ENCODE measurements at regions not wholly inside any gene's neighbourhood (a gene's known extent, or its start where the extent isn't known, plus 50 kb on each side); places are given as distances from the start of the nearest gene placed in this dataset.

DNA sequence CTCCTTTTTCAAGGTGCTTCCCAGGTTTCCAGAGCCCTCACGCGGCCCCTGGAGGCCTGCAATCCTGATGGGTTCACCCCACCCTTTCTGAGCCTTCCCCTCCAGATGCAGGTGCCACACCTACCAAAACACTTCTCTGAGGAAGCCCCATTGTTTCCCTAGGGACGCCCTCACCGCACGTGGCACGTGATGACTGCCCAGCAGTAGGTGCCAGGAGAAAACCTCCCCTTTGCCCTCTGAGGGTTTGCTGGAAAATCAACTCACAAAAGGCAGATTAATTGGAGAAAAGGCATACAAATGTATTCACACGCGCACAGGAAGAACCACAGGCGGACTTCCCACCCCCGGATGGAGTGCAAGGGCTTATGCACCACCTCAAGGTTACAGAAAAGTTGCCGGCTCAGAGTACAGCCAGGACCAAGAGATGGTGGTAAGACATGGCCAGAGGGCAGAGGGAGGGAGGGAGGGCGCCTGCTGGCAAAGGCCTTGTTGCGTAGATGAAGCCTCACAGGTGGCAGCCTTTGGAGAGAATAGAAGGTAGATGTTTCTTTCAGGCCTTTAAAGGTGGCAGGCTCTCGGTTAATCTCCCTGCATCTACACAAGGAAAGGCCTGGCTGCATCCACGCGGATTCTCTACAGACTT is 269.4 kb upstream of the RAB6C start:
- intact Hi-C loops (cut with DNase I) = no loop called here
- Histone ChIP-seq H3K9me3 (no peaks in the 10 kb centered on the region), H3K27me3 (no peaks in the 10 kb centered on the region), H3K4me1 (no peaks in the 10 kb centered on the region), H3K36me3 (no peaks in the 10 kb centered on the region), H3K4me3 (no peak overlapping the region), H3K27ac (no peak overlapping the region)
- DNase-seq = no peak
- ATAC-seq = no peak
- TF ChIP-seq, protein P1, sequence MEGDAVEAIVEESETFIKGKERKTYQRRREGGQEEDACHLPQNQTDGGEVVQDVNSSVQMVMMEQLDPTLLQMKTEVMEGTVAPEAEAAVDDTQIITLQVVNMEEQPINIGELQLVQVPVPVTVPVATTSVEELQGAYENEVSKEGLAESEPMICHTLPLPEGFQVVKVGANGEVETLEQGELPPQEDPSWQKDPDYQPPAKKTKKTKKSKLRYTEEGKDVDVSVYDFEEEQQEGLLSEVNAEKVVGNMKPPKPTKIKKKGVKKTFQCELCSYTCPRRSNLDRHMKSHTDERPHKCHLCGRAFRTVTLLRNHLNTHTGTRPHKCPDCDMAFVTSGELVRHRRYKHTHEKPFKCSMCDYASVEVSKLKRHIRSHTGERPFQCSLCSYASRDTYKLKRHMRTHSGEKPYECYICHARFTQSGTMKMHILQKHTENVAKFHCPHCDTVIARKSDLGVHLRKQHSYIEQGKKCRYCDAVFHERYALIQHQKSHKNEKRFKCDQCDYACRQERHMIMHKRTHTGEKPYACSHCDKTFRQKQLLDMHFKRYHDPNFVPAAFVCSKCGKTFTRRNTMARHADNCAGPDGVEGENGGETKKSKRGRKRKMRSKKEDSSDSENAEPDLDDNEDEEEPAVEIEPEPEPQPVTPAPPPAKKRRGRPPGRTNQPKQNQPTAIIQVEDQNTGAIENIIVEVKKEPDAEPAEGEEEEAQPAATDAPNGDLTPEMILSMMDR (IDR thresholded peaks at IDR 0.05) = no peak

DNA sequence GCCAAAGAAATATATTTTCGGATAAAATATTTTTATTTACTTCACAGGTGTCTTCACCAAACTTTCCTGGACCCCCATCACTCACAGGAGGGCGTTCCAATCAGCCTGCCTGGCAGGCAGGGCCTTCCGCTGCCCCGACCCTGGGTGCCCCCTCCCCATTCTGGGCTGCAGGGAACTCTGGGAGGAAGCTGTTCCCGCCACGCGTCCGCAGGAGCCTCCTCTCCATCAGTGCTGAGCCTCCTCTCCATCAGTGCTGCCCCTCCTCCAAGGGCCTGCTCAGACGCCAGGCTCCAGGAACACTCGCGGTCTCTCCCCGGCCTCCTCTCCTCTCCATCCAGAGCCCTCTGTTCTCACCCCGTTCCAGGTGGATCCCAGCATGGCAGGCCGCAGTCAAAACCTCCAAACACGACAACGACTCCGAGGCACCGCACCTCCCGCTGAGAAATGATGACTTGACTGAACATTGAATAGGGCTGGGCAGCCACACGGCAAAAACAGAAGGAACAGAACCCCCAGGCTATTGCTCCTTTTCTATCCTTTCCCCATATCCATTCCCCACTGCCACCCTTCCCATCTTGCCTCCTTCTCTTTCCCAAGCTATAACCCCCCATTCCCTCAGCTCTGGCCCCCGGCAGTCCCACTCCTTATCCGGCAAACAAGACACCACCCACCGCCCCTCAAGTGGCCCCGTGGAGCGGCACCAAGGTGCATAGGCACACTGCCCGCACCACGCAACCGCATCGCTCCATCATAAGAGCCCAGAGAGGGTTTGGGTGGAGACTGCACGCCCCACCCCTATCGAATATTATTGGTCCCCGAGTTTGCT is 268.6 kb upstream of the RAB6C start:
- H3K27me3 ChIP-seq = no peaks in the 10 kb centered on the region
- intact Hi-C loops (cut with DNase I) = no loop called here
- no peak overlapping the region for H3K27ac ChIP-seq
- H3K36me3 ChIP-seq = no peaks in the 10 kb centered on the region
- no peaks in the 10 kb centered on the region for H3K4me1 ChIP-seq
- DNase-seq = no peak
- H3K4me3 ChIP-seq = no peak overlapping the region
- TF ChIP-seq, protein P1 (IDR thresholded peaks at IDR 0.05) = no peak
- no peaks in the 10 kb centered on the region for H3K9me3 ChIP-seq
- ATAC-seq = no peak

DNA sequence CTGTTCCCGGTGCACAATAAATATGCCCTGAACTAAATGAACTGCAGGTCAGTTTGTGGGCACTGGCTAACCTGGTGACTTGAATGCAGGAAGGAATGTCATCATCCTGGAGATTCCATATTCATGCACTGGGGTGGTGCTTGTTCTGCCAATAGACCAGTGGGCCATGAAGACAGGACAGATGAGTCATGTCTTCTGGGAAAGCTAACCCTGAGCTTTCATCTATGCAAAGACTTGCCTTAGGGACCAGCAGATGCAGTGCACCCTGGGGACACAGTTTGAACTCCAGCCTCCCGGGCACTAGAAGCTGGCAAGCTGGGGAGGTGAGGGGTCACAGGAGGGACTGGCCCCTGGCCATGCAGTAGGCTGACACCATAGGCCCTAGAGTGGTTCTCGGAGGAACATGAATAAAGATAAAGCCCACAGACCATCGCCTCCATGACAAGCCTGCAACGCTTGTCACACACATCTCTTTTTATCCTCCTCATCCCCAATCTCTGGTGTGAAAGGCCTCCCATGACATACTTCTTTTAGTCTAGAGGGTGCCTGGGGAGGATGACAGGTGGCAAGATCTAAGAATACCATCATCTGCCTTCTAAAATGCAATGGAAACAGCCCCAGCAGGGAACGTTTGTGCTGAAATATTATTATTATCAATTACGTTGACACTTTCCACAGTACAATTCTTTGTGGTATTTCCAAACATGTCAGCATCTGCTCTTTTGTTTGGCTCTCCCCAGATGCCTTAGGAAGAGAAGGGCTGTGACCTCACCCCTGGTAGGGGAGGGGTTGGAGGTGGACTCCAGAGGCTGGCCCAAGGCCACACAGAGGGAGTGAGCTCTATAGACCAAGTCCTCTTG is 267.4 kb upstream of the RAB6C start:
- no peak overlapping the region for H3K27ac ChIP-seq
- DNase-seq (no peak), ATAC-seq (no peak)
- H3K27me3 ChIP-seq = no peaks in the 10 kb centered on the region
- TF ChIP-seq, protein P1 (IDR thresholded peaks at IDR 0.05) = no peak
- intact Hi-C loops (cut with DNase I) = no loop called here
- H3K4me3 ChIP-seq = no peak overlapping the region
- H3K9me3 ChIP-seq = no peaks in the 10 kb centered on the region
- no peaks in the 10 kb centered on the region for H3K36me3 ChIP-seq
- H3K4me1 ChIP-seq = no peaks in the 10 kb centered on the region

DNA sequence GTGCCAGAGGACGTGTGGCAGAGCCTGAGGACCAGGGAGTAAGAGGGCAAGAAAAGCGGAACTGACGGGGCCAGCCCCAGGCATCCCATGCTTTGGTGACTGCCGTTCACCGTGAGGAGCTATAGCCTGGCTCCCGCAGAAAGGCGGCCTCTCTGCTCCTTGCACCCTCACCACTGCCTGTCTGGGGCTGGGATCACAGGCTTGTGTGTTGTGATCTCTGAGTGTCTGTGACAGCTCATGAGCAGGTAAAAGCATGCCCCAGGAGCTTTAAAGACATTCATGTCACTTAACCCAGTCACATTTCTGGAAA is 266.8 kb upstream of the RAB6C start:
- Histone ChIP-seq H3K9me3 (no peaks in the 10 kb centered on the region), H3K4me1 (no peaks in the 10 kb centered on the region), H3K36me3 (no peaks in the 10 kb centered on the region), H3K27ac (no peak overlapping the region), H3K27me3 (no peaks in the 10 kb centered on the region), H3K4me3 (no peak overlapping the region)
- TF ChIP-seq, protein P1 (IDR thresholded peaks at IDR 0.05) = no peak
- intact Hi-C loops (cut with DNase I) = no loop called here
- ATAC-seq (no peak), DNase-seq (no peak)

DNA sequence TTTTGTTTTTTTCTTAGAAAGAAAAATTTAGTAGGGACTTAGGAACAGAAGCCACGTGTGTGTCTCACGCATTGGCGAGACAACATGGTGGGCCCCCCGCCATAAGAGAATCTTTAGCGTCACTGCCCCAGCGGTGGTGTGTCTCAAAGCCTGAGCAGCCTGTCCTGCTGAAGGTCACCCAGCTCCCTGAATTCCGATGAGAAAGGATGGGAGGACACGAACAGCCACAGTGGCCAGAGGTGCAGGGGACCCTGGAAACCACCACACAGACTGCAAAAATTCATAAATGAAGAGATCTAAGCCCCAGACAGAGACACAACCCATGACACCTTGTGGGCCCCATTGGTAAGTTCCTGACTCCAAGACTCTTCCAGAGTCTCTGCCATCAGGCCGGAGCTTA is 266.1 kb upstream of the RAB6C start:
- no peak for DNase-seq
- Histone ChIP-seq H3K27ac (no peak overlapping the region), H3K36me3 (no peaks in the 10 kb centered on the region), H3K4me3 (no peak overlapping the region), H3K27me3 (no peaks in the 10 kb centered on the region), H3K4me1 (no peaks in the 10 kb centered on the region), H3K9me3 (no peaks in the 10 kb centered on the region)
- TF ChIP-seq, protein P1 (IDR thresholded peaks at IDR 0.05) = no peak
- intact Hi-C loops (cut with DNase I) = no loop called here
- no peak for ATAC-seq
